ENCODE measurements at regions not wholly inside any gene's neighbourhood (a gene's known extent, or its start where the extent isn't known, plus 50 kb on each side); places are given as distances from the start of the nearest gene placed in this dataset.

- TF ChIP-seq CTCF (IDR thresholded peaks at IDR 0.05) (no peak), POLR2A (IDR thresholded peaks at IDR 0.05) (no peak)
Measured at GRCh38 chr12:93025145-93026103, 96.3 kb upstream of the EEA1 start.
